ENCODE measurements at regions not wholly inside any gene's neighbourhood (a gene's known extent, or its start where the extent isn't known, plus 50 kb on each side); places are given as distances from the start of the nearest gene placed in this dataset.
A peak's percentile ranks its signal among the peaks of the same experiment; 100 is the strongest.

DNA sequence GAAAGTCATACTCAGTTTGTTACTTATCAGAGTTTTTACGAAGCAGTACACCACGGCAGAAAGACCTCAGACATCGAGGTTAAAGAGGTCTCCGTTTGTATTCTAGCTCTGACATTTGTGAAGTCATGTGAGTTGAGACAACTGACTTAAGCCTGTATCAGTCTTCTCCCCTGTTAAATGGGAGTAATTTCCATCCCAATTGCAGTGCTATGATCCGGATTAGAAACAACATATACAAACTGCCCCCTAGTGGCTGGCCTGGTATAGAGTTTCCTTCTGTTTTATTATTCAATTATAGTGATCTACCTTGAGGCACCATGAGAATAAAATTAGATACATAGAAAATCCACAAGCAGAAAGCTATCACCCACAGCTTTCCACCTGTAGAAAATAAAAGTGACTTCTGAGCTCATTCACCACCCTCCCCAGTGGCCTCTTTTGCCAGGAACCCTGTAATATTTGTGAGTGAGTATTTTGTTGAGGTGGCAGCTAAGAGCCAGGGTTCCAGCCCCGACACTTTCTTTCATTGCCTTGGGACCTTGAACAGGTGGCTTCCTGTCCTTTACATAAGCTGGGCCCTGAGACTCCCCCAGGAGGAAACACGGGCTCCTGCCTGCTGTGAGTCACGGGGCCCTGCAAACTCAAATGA is 607.2 kb upstream of the MGMT start (continued):
- TF ChIP-seq PHF20 (IDR thresholded peaks at IDR 0.05; ENCODE audit: partially characterized antibody) (no peak), L3MBTL2 (IDR thresholded peaks at IDR 0.05) (no peak), BCOR (IDR thresholded peaks at IDR 0.05) (0 out of 2 replicates have a peak, but pooled peaks have one; percentile 15), TEAD2 (tag; IDR thresholded peaks at IDR 0.05) (no peak), CREBBP (IDR thresholded peaks at IDR 0.05; ENCODE audit: low read depth, low read length) (no peak), POLR3G (IDR thresholded peaks at IDR 0.05; ENCODE audit: extremely low read depth, insufficient read length, insufficient replicate concordance) (no peak), CTCF (IDR thresholded peaks at IDR 0.05 in 2 of 3, conservative IDR thresholded peaks at IDR 0.05 in 1 of 3; ENCODE audit: insufficient read depth in 2 of 3, low read depth in 1 of 3, low read length in 3 of 3) (peak; percentile 45 to 63 (median 55); a peak in 4 of 6 replicates), KLF10 (CRISPR knock-in tag; IDR thresholded peaks at IDR 0.05) (no peak), TOE1 (IDR thresholded peaks at IDR 0.05; ENCODE audit: borderline replicate concordance) (no peak), TOE1 (CRISPR knock-in tag; IDR thresholded peaks at IDR 0.05; ENCODE audit: borderline replicate concordance, low read depth) (no peak), PRDM10 (IDR thresholded peaks at IDR 0.05; ENCODE audit: partially characterized antibody) (no peak), ESRRA (IDR thresholded peaks at IDR 0.05; ENCODE audit: borderline replicate concordance, low read depth) (peak; percentile 52; the same call in 1 of the 2 replicates), XRCC4 (IDR thresholded peaks at IDR 0.05; ENCODE audit: extremely low read depth, insufficient read depth, insufficient read length) (no peak)

Measured in K562 (cell line).